CD14-positive monocyte (primary cell): ENCODE measurements at regions not wholly inside any gene's neighbourhood (a gene's known extent, or its start where the extent isn't known, plus 50 kb on each side); places are given as distances from the start of the nearest gene placed in this dataset.

Source experiments
- DNase-seq, 3 donors: peaks; one replicate each; pipeline ENCODE4 v3.0.0-alpha.2; 2011 to 2022
- H2AFZ ChIP-seq: 2 replicates; pipeline ENCODE4 v1.6.0; 2012; ENCODE audit warnings: mild to moderate bottlenecking, low read depth, low read length, inconsistent platforms; ENCODE audit not compliant: insufficient read depth, poor library complexity, severe bottlenecking
- H3K27ac ChIP-seq, 2 donors: 1 replicate in 1 of 2; 2 replicates in 1 of 2; pipeline ENCODE4 v1.5.1; 2012 to 2013; ENCODE audit warnings: low read length in 2 of 2, control low read depth in 1 of 2, inconsistent platforms in 1 of 2, low read depth in 1 of 2, mild to moderate bottlenecking in 1 of 2
- H3K27me3 ChIP-seq, 2 donors: one replicate each; pipeline versions ENCODE4 v1.6.0 to v1.6.1; 2011 to 2013; ENCODE audit warnings: low read length in 2 of 2; ENCODE audit not compliant: control insufficient read depth in 2 of 2, insufficient read depth in 2 of 2
- H3K36me3 ChIP-seq, 2 donors: replicated peaks in 1 of 2; 1 replicate in 1 of 2; 2 replicates in 1 of 2; pipeline versions ENCODE4 v1.5.1 to v1.6.1; 2012 to 2013; ENCODE audit warnings: low read length in 2 of 2, control low read depth in 1 of 2, inconsistent platforms in 1 of 2, mild to moderate bottlenecking in 1 of 2; ENCODE audit not compliant: insufficient read depth in 2 of 2, control insufficient read depth in 1 of 2
- H3K4me1 ChIP-seq, 2 donors: 1 replicate in 1 of 2; 2 replicates in 1 of 2; pipeline versions ENCODE4 v1.5.1 to v1.6.1; 2012 to 2013; ENCODE audit warnings: low read length in 2 of 2, control low read depth in 1 of 2, inconsistent platforms in 1 of 2, mild to moderate bottlenecking in 1 of 2, moderate library complexity in 1 of 2; ENCODE audit not compliant: insufficient read depth in 2 of 2, control insufficient read depth in 1 of 2
- H3K4me2 ChIP-seq: replicated peaks from 2 replicates; pipeline ENCODE3; 2012; ENCODE audit warnings: low read length, moderate library complexity, mild to moderate bottlenecking; ENCODE audit not compliant: poor library complexity, severe bottlenecking; ENCODE audit errors: extremely low read depth
- H3K4me3 ChIP-seq, 3 experiments: fragments of 200-600 bp in 1 of 3; sonication (generic) in 1 of 3; replicated peaks in 1 of 3; 1 replicate in 2 of 3; 2 replicates in 1 of 3; pipeline ENCODE4 v1.5.1; 2011 to 2013; ENCODE audit warnings: low read length in 3 of 3, mild to moderate bottlenecking in 3 of 3, control low read depth in 2 of 3, low read depth in 2 of 3, inconsistent platforms in 1 of 3, moderate library complexity in 1 of 3
- H3K79me2 ChIP-seq: 2 replicates; pipeline ENCODE4 v1.6.0; 2012; ENCODE audit warnings: mild to moderate bottlenecking, control low read depth, inconsistent platforms, low read length, moderate library complexity; ENCODE audit not compliant: insufficient read depth
- H3K9ac ChIP-seq: 2 replicates; pipeline ENCODE4 v1.6.0; 2017; ENCODE audit warnings: low read length, mild to moderate bottlenecking; ENCODE audit not compliant: insufficient read depth, poor library complexity, severe bottlenecking
- H3K9me3 ChIP-seq, 2 donors: replicated peaks in 1 of 2; 1 replicate in 1 of 2; 2 replicates in 1 of 2; pipeline versions ENCODE4 v1.5.1 to v1.6.1; 2012 to 2013; ENCODE audit warnings: low read length in 2 of 2, control low read depth in 1 of 2; ENCODE audit not compliant: control insufficient read depth in 1 of 2, insufficient read depth in 1 of 2
- H4K20me1 ChIP-seq: 2 replicates; pipeline ENCODE4 v1.6.0; 2012; ENCODE audit warnings: mild to moderate bottlenecking, low read length, control low read depth, moderate library complexity; ENCODE audit not compliant: insufficient read depth
- H3K27ac Mint-ChIP-seq, 7 donors: one replicate each; pipeline ENCODE4 v1.8.0; 2020; ENCODE audit warnings: mild to moderate bottlenecking in 7 of 7, mixed read lengths in 7 of 7, moderate library complexity in 6 of 7, inconsistent platforms in 2 of 7
- H3K27me3 Mint-ChIP-seq, 3 donors: one replicate each; pipeline ENCODE4 v1.8.0; 2021 to 2022; ENCODE audit warnings: low read depth in 3 of 3, mild to moderate bottlenecking in 3 of 3, mixed read lengths in 3 of 3, moderate library complexity in 3 of 3, inconsistent platforms in 1 of 3
- H3K36me3 Mint-ChIP-seq, 2 donors: one replicate each; pipeline ENCODE4 v1.8.0; 2020; ENCODE audit warnings: mixed read lengths in 2 of 2, inconsistent platforms in 1 of 2, mild to moderate bottlenecking in 1 of 2
- H3K4me1 Mint-ChIP-seq: one replicate; pipeline ENCODE4 v1.8.0; 2020; ENCODE audit warnings: mild to moderate bottlenecking, mixed read lengths
- H3K4me3 Mint-ChIP-seq, 2 donors: one replicate each; pipeline ENCODE4 v1.8.0; 2020; ENCODE audit warnings: mild to moderate bottlenecking in 2 of 2, mixed read lengths in 2 of 2, moderate library complexity in 1 of 2
- H3K9me3 Mint-ChIP-seq, 7 donors: one replicate each; pipeline ENCODE4 v1.8.0; 2020 to 2022; ENCODE audit warnings: mixed read lengths in 7 of 7, mild to moderate bottlenecking in 6 of 7, moderate library complexity in 6 of 7, inconsistent platforms in 2 of 7
- CTCF ChIP-seq: fragments of 200-600 bp; IDR thresholded peaks from one replicate; pipeline ENCODE4 v1.8.0; 2022; ENCODE audit warnings: antibody characterized with exemption, mild to moderate bottlenecking
- WGBS: methylation state at CpG from one replicate; pipeline ENCODE4 v1.1.5; 2013; ENCODE audit warnings: missing lambda C conversion rate; ENCODE audit not compliant: insufficient coverage; 5-methylcytosine and 5-hydroxymethylcytosine counted together
- intact Hi-C, 2 donors: fragments of 100-400 bp; cut with micrococcal nuclease; formaldehyde crosslinking; loops; one replicate each; pipeline versions ENCODE4 v1.15.0 to v1.15.1; 2023

- Mint-ChIP-seq H3K4me1 (no peaks in the 10 kb centered on the region), H3K4me3 (no peak overlapping the region), H3K9me3 (no peaks in the 10 kb centered on the region), H3K36me3 (no peaks in the 10 kb centered on the region), H3K27ac (no peak overlapping the region), H3K27me3 (peaks cover 0 to 9% (median 4%) of the 10 kb centered on the region in 3 donors)
- no peak for TF ChIP-seq CTCF
- intact Hi-C loops, result no loop called here
- no peaks in the 10 kb centered on the region for H3K79me2 ChIP-seq
- H4K20me1 ChIP-seq, result no peaks in the 10 kb centered on the region
- DNase-seq, result no peak
- H3K9ac ChIP-seq, result no peak overlapping the region
- no peak overlapping the region for H3K27ac ChIP-seq
- no peaks in the 10 kb centered on the region for H3K27me3 ChIP-seq
- H3K9me3 ChIP-seq, result no peaks in the 10 kb centered on the region
- H3K4me3 ChIP-seq, result no peak overlapping the region
- H2AFZ ChIP-seq, result no peak overlapping the region
- H3K4me1 ChIP-seq, result no peaks in the 10 kb centered on the region
- WGBS, result 80% methylated on average over 1 of the region's 6 CpGs
- H3K36me3 ChIP-seq, result no peaks in the 10 kb centered on the region
- no peak overlapping the region for H3K4me2 ChIP-seq
These were observed 166.6 kb downstream of the MIAT start for GRCh38 chr22:26823966-26824365.

- Histone ChIP-seq H3K4me2 (no peak overlapping the region), H3K9ac (no peak overlapping the region), H2AFZ (no peak overlapping the region), H3K4me3 (no peak overlapping the region), H3K4me1 (no peaks in the 10 kb centered on the region), H3K79me2 (no peaks in the 10 kb centered on the region), H3K9me3 (no peaks in the 10 kb centered on the region), H3K27me3 (no peaks in the 10 kb centered on the region), H3K36me3 (no peaks in the 10 kb centered on the region), H4K20me1 (no peaks in the 10 kb centered on the region), H3K27ac (no peak overlapping the region)
- WGBS, result 86% methylated on average over 5 of the region's 10 CpGs
- no peak for TF ChIP-seq CTCF
- Mint-ChIP-seq H3K27me3 (peaks cover 0 to 9% (median 3%) of the 10 kb centered on the region in 3 donors), H3K36me3 (no peaks in the 10 kb centered on the region), H3K4me1 (no peaks in the 10 kb centered on the region), H3K9me3 (no peaks in the 10 kb centered on the region), H3K27ac (no peak overlapping the region), H3K4me3 (no peak overlapping the region)
- no peak for DNase-seq
- intact Hi-C loops, result no loop called here
These were observed 168.9 kb downstream of the MIAT start for GRCh38 chr22:26825960-26826935.
